Inferior parietal cortex (tissue), 1 donor: ENCODE measurements at regions not wholly inside any gene's neighbourhood (a gene's known extent, or its start where the extent isn't known, plus 50 kb on each side); places are given as distances from the start of the nearest gene placed in this dataset.
"Not testable (repeated sequence)": the region's sequence is repeated elsewhere in the genome, so short reads cannot be mapped to it uniquely, and the experiment has no call there.

Experiments
- DNase-seq: peaks from one replicate; pipeline ENCODE4 v3.0.0-alpha.2; 2016; ENCODE audit errors: extremely low spot score

DNA sequence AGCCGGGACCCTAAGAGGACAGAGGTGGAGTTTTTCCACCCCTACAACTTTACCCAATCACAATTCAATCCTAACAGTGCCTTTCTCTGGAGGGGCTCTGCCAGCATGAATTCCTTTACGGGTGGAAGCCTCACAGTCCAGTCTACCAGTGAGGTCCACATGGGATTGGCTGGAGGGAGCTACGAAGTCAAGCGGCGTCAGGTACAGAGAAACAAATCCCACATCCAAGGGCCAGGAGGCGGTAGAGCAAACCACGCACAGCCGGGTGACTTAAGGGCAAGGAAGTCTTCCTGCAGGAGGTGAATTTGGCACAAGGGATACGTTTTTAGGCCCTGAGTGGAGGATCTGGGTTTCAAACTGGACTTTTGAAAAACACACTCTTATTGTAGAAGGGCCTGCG lies 199.6 kb downstream of the UQCRFS1 start:
- DNase-seq, result no peak

DNA sequence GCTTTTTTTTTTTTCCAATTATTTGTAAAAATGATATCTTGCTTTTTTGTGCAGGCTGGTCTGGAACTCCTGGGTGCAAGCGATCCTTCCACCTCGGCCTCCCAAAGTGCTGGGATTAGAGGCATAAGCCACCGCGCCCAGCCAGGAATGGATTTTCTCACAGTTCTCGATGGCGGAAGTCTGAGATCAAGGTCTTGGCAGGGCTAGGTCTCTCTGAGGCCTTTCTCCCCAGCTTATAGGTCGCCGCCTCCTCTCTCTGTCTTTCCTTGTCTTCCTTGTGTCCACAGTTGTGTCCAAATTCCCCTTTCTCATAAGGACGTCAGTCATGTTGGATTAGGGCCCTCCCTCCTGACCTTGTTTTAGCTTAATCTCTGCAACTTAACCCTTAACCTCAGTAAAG lies 200.5 kb downstream of the UQCRFS1 start:
- DNase-seq, result no peak

DNA sequence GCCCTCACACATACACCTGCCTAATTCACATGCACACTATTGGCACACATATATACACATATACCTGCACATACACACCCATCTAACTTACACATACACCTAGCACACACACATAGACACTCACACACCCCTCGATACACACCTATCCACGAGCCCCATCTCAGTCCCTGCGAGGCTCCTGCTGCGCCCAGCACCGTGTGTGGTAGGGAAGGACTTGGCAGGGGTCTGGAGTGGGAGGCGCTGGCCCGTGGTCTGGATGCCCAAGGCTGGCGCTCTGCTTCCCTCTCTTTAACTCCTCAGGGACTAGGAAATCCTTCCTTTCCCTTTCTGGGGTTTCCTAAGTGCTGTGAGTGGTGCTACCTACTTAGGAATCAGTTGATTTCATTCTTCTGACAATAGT lies 202.7 kb downstream of the UQCRFS1 start:
- DNase-seq, result no peak

DNA sequence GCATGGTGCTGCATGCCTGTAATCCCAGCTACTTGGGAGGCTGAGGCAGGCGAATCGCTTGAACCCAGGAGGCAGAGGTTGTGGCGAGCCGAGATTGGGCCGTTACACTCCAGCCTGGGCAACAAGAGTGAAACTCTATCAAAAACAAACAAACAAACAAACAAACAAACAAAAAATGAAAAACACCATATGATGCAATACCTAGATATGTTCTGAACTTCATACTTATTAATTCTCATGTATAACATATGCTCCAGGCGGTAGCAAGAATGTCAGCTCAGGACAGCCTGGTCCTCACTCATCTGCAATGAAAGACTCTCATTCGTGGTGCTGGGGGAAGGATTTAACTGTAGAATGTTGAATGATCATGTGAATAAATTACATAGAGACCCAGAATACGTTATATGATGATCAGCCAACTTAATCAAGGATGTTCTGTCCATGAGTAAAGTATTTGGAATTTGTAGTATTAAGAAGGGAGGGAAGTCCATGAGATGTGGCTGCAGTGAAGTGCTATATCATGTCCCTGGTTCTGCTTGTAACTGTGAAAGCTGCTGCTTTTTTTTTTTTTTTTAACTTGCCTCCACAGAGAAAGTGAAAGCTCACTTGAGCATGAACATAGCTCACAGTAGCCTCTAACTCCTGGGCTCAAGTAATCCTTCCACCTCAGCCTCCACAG lies 206.8 kb downstream of the UQCRFS1 start:
- DNase-seq, result no peak

DNA sequence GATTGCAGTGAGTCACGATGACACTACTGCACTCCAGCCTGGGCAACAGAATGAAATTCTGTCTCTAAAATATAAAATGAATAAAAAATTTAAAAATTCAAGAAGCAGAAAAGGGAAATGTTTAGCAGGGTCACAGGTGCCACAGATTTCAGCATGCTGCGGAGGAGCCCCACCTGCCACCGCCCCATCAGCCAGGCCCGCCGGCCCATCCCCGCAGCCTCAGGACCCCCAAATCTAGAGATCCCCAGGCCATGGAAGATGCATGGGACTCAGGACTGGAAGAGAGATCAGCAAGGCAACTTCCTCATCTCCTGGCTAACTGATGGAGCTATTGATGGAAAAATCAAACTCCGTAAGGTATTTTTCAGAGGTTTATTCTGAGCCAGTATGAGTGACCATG lies 208.2 kb downstream of the UQCRFS1 start:
- DNase-seq, result no peak

DNA sequence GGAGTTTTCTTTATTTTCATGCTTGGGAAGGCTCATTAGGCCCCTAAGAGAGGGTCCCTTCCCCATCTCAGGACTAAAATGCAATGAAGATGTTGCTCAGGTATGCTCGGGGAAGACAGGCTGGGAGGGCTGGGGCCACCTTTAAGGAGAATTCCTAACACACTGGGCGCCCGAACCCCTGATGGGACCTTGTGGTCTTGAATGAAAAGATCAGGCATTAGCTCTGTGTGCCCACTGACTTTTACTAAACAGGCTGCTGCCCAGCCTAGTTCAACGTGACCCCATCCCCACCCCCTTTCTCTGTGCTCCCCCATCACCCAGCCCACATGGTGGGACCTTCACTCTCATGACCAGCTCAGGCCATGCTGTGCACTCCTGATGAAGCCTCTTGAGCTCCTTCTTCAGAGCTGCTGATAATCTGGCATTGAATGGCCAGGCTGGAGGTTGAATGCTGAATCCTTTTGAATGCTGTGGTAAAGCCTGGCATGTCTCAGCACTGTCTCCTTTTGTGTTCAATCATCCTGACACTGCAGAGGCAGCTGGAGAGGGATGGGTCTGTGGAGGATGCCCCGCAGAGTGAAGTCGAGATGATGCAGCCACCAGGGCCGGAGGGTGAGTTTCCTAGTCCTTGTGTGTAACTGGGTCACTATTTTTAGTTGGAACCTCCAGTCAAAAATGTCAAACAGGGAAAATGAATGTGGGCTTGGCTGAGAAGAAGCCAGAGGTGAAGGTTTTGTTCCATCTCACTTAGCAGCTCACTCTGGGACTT lies 209.1 kb downstream of the UQCRFS1 start:
- DNase-seq, result no peak

DNA sequence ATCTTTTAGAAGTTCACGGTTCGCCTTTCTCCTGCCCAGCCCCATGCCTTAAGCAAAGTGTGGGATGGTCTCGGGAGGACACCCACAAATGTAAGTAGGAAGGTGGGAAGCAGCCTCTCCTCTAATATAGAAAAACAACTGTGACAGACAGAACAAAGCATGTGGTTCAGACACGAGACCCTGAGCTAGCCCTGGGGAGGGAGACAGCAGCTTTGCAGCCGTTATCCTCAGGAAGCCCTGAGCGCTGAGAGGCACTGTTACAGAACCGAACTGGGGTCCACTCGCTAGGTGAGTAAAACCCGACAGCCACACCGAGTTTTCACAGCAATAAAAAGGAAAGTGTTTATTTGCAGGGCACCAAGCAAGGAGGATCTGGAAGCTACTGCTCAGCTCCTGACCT lies 210.6 kb downstream of the UQCRFS1 start:
- DNase-seq, result peak; percentile 6

DNA sequence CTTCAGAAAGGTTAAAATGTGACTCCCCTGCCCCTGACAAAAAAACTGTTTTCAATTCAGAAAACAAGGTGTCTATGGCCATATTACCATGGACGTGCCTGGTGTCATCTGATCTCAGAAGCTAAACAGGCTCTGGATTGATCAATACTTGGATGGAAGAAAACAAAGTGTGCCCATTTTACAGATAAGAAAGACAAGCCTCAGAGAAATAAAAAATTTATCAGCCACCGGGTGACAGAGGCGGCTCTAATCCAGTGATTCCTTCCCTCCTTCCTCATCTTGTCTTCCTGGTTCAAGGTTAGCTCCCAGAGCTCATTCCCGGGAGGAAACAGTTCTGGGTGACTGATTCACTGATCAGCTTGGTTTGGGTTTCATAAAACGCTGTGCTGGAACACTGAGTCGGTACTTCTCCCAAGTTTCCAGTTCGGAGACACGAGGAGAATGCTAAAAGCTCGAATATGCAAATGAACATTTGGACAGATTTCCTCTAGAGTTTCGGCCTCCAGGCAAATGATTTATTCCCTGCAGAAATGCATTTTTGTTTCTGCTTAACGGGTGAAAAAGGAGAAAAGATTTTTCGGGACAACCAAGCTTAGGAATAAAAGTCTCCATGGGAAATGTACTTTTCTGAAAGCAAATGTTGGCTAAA lies 211.2 kb downstream of the UQCRFS1 start:
- DNase-seq, result peak; percentile 65

DNA sequence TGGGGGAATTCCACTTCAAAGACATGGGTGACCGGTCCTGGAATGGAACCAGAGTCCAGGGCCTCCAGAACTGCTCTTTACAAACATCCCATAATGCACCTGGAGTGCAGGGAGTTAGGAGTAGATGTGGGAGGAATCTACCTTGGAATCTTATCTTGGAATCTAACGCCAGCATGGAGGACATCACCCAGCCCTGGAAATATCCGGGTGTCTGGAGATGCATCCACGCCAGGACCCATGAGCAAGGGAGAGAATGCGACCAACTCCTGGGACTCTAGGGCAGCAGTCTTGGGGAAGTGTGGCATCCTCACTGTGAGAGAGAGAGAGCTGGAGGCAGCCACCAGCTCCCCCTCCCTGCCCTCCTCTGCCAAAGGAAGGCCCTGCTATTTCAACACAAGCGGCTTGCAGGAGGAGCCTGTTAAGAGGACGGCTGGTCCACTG lies 211.8 kb downstream of the UQCRFS1 start:
- DNase-seq, result no peak

DNA sequence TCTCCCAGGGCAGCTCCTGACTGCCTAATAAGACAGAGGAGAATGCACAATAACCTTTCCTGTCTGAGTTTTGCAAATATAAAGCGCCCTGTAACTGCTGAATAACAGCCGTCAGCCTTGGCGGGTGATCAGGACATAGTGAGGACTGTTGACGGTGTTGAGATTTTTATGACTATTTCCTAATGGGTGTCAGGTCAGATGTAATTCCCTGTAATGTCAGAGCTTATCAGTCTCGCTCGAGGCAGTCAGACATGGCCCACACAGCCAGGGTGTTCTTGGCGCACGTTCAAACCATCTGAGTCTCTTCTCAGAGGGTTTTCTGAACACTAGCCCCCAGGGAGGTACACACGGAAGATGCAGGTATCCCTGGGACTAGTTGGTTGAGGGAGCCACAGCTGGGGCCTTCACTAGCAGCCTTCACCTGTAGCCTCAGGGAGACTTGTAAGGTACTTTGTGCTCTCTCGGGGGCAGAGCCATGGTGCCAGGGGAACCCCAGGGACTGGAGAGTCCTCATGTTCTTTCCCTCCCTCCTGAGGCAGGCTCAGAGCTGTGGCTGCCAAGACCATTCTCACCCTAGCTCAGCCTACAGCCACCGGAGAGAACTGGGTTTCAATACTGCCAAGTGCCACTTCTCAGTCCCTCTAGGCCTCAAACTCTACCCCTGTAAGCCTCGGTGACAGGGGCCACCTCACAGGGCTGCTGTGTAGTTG lies 213.1 kb downstream of the UQCRFS1 start:
- no peak for DNase-seq

DNA sequence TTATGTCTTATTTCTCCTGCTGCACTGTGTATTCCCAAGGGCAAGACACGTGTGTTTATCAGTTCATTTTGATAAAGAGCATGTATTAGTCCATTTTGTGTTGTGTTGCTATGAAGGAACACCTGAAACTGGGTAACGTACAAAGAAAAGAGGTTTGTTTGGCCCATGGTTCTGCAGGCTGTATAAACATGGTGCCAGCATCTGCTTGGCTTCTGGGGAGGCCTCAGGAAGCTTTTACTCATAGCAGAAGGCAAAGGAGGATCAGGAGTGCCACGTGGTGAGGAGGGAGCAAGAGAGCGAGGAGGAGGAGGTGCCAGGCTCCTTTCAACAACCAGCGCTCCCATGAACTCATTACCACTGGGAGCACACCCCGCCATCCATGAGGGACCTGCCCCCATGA lies 214.0 kb downstream of the UQCRFS1 start:
- DNase-seq, result no peak

DNA sequence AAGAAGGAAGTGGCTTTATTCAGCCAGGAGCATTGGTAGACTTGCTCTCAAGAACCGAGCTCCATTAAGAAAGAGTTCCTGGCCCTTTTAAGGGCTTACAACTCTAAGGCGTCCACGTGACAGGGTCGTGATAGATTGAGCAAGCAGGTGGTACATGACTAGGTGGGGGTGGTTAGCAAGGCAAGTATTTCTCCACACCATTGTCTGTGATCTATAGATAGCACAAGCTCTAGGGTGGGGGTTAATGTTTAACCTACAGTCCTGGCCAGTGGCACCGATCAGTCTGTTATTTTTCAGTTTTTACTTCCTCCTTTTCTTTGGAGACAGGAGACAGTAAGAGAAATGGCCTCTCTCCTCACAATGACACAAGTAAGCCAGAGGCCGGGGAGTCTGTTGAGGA lies 215.1 kb downstream of the UQCRFS1 start:
- DNase-seq, result not testable (repeated sequence)

DNA sequence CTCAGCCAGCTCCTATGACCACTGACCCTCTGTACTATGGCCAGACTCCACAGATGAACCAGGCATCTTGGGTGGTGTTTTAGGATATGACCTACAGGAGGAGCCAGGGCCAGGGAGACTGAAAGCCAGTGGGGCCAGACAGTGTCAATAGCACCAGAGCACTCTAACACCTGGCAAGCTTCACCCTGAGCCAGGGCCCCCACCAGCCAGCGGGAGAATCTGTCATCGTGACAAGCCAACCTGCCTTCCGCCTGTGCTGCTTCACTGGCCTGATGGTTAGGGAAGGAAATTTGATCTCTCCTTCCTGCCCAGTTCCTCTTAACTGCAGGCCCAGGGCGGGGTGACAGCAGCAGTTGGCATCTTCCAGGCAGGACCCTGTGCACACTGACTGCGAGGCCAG lies 222.4 kb downstream of the UQCRFS1 start:
- no peak for DNase-seq

DNA sequence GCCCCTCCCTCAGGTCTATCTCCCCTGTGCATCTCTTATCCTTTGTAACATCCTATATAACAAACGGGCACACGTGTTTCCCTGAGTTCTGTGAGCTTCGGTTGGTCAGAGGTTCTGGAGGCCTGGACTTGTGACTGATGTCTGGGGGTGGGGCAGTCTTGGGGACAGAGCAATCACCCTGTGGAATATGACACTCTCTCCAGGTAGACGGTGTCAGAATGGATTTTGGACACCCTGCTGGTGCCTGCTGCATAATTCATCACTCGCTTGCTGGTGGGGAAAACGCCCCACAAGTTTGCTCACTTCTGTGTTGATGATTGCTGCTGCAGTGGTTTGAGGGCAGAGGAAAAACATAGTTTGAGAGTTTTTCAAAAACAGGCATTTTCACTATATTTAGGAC lies 223.2 kb downstream of the UQCRFS1 start:
- DNase-seq, result no peak

DNA sequence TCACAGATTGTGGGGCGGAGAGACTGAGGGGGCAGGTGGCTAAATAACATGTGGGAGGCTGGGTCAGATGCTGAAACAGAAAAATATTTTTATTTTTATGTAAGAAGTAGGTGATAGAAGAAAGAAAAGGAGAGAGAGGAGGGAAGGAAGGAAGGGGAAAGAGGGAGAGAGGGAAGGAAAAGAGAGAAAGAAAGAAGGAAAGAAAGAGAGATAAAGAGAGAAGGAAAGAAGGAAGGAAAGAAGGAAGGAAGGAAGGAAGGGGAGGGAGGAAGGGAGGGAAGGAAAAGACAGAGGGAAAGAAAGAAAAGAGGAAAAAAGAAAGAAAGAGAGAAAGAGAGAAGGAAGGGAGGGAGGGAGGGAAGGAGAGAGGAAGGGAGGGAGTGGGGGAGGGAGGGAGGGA lies 224.9 kb downstream of the UQCRFS1 start:
- DNase-seq, result no peak

DNA sequence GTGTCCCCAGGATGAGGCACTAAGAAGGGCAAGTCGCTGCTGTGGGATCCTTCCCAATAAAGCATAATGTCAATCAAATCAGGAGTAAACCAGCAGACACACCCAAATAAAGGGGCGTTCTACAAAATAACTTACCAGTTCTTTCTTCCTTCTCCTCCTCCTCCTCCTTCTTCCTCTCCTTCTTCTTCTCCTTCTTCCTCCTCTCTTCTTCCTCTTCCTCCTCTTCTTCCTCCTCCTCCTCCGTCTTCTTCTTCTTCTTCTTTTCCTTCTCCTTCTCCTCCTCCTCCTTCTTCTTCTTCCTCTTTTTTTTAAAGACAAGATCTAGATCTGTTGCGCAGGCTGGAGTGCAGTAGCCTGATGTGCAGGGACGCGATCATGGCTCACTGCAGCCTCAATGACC lies 225.8 kb downstream of the UQCRFS1 start:
- no peak for DNase-seq

DNA sequence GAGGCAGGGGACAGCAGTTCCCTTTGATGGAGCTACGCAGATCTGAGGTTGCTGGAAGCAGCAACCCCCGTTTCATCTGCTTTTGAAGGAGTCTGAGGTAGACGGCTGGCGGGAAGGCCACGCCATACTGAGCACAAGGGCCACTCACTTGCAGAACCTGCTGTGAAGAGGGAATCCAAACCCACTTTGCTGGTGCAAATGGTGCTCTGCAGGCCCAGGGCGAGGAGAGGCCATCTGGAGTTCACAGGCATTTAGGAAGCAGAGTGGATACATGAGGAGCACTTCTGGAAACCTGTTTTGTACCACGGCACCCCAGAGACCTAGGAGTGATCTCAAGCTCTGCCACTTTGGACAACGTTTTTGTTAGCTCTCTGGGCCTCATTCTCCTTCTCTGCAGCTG lies 227.8 kb downstream of the UQCRFS1 start:
- DNase-seq, result no peak

DNA sequence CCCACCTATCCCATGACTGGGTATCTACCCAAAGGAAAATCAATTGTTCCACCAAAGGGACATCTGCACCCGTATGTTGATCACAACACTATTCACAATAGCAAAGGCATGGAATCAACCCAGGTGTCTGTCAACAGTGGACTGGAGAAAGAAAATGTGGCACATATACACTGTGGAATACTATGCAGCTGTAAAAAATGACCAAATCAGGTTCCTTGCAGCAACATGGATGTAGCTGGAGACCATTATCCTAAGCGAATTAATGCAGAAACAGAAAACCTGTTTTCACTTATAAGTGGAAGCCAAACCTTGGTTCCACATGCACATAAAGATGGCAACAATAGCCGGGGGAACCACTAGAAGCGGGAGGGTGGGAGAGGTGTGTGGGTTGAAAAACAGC lies 228.6 kb downstream of the UQCRFS1 start:
- no peak for DNase-seq

DNA sequence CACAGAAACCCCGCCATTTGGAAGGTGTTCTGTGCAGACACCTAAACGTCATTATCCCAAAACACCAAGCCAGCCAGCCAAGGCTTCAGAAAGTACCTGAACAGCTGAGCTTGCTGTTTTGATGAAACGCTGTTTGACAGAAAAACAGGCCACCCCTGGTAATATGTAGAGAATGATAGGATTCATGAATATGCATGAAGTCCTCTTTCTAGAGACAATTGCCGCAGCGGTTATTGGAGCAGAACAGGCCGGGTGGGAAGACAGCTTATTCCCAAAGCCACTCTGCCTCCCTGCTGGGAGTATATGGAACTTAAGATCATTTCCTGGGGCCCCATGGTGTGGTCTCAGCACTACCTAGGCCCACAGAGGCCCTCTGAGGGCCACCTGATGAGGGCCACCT lies 229.5 kb downstream of the UQCRFS1 start:
- no peak for DNase-seq

DNA sequence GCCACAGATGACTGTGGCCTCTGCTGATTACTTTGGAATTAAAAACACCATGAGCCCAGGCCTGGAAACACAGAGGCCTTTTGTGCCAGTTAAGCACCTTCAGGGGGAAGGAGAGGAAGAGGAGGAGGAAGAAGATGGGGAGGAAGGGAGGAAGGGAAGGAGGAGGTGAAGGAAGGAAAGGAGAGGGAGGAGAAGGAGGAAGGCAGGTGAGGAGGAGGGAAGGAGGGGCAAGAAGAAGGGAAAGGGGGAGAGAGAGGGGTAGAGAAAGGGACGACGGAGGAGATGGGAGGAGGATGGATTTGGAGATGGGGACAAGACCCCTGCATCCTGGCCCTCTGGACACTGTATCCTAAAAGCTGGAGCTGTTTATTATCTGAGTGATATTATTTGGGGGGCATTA lies 231.0 kb downstream of the UQCRFS1 start:
- no peak for DNase-seq

DNA sequence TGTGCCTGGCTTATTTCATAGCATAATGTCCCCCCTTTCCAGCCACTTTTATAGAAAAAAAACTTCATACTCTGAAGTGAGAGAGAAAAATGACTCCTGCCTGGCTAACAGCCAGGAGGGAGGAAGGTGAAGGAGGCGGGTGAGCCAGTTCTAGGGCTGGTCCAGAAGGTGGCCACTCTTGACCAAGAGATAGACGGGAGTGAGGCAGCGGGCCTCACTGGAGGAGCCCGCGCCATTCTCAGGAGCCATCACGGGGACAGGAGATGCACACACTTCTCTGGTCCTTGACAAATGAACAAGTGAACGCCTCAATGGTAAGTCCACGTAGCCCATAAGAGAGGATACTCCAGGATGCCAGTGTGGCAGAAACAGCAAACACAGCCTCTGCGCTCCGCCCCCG lies 231.4 kb downstream of the UQCRFS1 start:
- DNase-seq, result no peak

DNA sequence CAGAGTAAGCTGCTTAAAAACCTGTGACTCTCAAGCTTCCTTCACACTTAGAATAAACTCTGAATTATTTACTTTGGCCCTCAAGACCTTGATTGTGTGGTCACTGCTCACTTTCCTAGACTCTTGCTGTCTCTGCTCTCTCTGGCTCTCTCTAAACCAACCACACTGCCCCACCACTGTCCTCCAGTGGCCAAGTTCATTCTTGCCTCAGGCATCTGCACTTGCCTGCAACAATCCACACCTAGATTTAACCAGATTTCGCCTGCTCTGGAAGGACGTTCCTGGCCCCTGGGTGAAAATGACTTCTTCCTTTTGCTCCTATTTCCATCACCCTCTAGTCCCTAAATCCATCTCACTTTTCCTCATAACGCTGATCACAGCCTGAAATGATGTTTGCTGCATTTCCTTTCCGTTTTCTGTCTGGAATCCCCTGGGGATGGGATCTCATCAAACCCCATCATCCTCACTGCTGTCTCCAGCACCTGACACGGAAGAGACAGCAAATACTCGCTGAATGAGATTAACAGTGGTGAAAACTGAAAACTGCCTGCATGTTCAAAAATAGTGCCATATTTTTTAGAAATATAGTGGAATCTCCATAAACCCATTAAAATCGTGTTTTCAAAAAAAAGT lies 232.6 kb downstream of the UQCRFS1 start:
- DNase-seq, result no peak
